ENCODE measurements at regions not wholly inside any gene's neighbourhood (a gene's known extent, or its start where the extent isn't known, plus 50 kb on each side); places are given as distances from the start of the nearest gene placed in this dataset.

DNA sequence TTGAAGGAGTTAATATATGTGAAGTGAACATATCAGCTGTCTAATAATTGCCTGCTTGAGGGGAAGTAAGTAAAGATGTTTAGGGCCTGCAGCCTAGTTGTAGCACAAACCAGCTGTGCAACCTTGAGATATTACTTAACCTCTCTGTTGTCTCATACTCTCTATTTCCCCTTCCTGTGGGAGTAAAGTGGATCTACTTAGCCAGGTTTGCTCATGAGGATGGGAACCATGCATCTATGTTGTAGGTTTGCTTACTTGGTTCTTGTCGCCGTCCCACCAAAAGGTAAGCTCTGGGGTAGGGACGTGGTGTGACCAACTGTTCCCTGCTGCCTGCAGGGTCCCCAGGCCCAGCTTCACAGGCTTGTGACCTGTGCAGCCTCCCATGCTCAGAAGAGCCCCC, 362.7 kb upstream of the SULF2 start:
- H4K20me1 ChIP-seq (ENCODE audit: insufficient read depth, low read length) = no peaks in the 10 kb centered on the region
- no peaks in the 10 kb centered on the region for H3K79me2 ChIP-seq (ENCODE audit: insufficient read depth, low read length)
- peaks cover 5 to 18% of the 10 kb centered on the region in 2 experiments; a peak in 3 of 5 replicates for H3K27me3 ChIP-seq (ENCODE audit: control insufficient read depth in 1 of 2, insufficient read depth in 2 of 2, low read length in 2 of 2)
- H3K9ac ChIP-seq (ENCODE audit: insufficient read depth, low read depth, low read length) = no peak overlapping the region
- no peaks in the 10 kb centered on the region for H3K36me3 ChIP-seq (replicated peaks in 1 of 2; ENCODE audit: control insufficient read depth in 1 of 2, insufficient read depth in 2 of 2, low read length in 2 of 2)
- no TSS peak for BruUV-seq (replicated peaks)
- CTCF ChIA-PET (ENCODE audit: low intra/inter-chr PET ratio, low total read pairs) = no interaction called here
- in situ Hi-C loops (cut with HindIII; ENCODE audit: extremely low pct_ligation_motif_present, low pct_unique_long_range_greater_than_20kb) = no loop called here
- no peak overlapping the region for H3K4me2 ChIP-seq (ENCODE audit: low read depth, low read length)
- no peak overlapping the region for H3K27ac ChIP-seq (ENCODE audit: extremely low read length, insufficient read depth, low read length)
- TF ChIP-seq ZNF629 (CRISPR knock-in tag; conservative IDR thresholded peaks at IDR 0.05) (no peak), UBTF (CRISPR knock-in tag; IDR thresholded peaks at IDR 0.05) (no peak), NR3C1 (CRISPR knock-in tag; IDR thresholded peaks at IDR 0.05) (no peak), ZNF768 (CRISPR knock-in tag; IDR thresholded peaks at IDR 0.05) (peak; percentile 58; the same call in 1 of the 2 replicates)
- 76% methylated on average over 3 of the region's 3 CpGs for WGBS (ENCODE audit: low lambda C conversion rate)
- H3K4me1 ChIP-seq (ENCODE audit: insufficient read depth, low read length) = no peaks in the 10 kb centered on the region
- DNase-seq (ENCODE audit: low spot score) = no peak
- no peak overlapping the region for H2AFZ ChIP-seq (ENCODE audit: low read length)
- H3K4me3 ChIP-seq (replicated peaks in 1 of 3; ENCODE audit: insufficient read depth in 1 of 3, low read depth in 2 of 3, low read length in 3 of 3) = no peak overlapping the region
- no peak for ATAC-seq
- intact Hi-C loops (cut with micrococcal nuclease; ENCODE audit: unreplicated experiment) = no loop called here
- POLR2A ChIA-PET = no interaction called here
- no peak for FAIRE-seq
- H3K9me3 ChIP-seq (ENCODE audit: low read length) = no peaks in the 10 kb centered on the region

- H3K4me2 ChIP-seq (ENCODE audit: low read depth, low read length) = no peak overlapping the region
- ATAC-seq = no peak
- peaks cover 5 to 11% of the 10 kb centered on the region in 2 experiments; a peak in 2 of 5 replicates for H3K27me3 ChIP-seq (ENCODE audit: control insufficient read depth in 1 of 2, insufficient read depth in 2 of 2, low read length in 2 of 2)
- in situ Hi-C loops (cut with HindIII; ENCODE audit: extremely low pct_ligation_motif_present, low pct_unique_long_range_greater_than_20kb) = no loop called here
- H3K4me1 ChIP-seq (ENCODE audit: insufficient read depth, low read length) = no peaks in the 10 kb centered on the region
- no peak for DNase-seq (ENCODE audit: low spot score)
- H3K4me3 ChIP-seq (replicated peaks in 1 of 3; ENCODE audit: insufficient read depth in 1 of 3, low read depth in 2 of 3, low read length in 3 of 3) = no peak overlapping the region
- CTCF ChIA-PET (ENCODE audit: low intra/inter-chr PET ratio, low total read pairs) = no interaction called here
- H3K9ac ChIP-seq (ENCODE audit: insufficient read depth, low read depth, low read length) = no peak overlapping the region
- WGBS (ENCODE audit: low lambda C conversion rate) = 46% methylated on average over 10 of the region's 10 CpGs
- BruUV-seq (replicated peaks) = no TSS peak
- no peaks in the 10 kb centered on the region for H3K9me3 ChIP-seq (ENCODE audit: low read length)
- H3K79me2 ChIP-seq (ENCODE audit: insufficient read depth, low read length) = no peaks in the 10 kb centered on the region
- intact Hi-C loops (cut with micrococcal nuclease; ENCODE audit: unreplicated experiment) = no loop called here
- no peak overlapping the region for H2AFZ ChIP-seq (ENCODE audit: low read length)
- POLR2A ChIA-PET = no interaction called here
- no peaks in the 10 kb centered on the region for H4K20me1 ChIP-seq (ENCODE audit: insufficient read depth, low read length)
- H3K27ac ChIP-seq (ENCODE audit: extremely low read length, insufficient read depth, low read length) = no peak overlapping the region
- no peak for FAIRE-seq
- H3K36me3 ChIP-seq (replicated peaks in 1 of 2; ENCODE audit: control insufficient read depth in 1 of 2, insufficient read depth in 2 of 2, low read length in 2 of 2) = no peaks in the 10 kb centered on the region
- TF ChIP-seq HMGXB3 (CRISPR knock-in tag; IDR thresholded peaks at IDR 0.05; ENCODE audit: borderline replicate concordance) = no peak
- no peak for TF ChIP-seq SALL1 (CRISPR knock-in tag; IDR thresholded peaks at IDR 0.05)
- no peak for TF ChIP-seq KLF16 (CRISPR knock-in tag; IDR thresholded peaks at IDR 0.05)
- no peak for TF ChIP-seq CHD2 (IDR thresholded peaks at IDR 0.05; ENCODE audit: low read depth, low read length)
- no peak for TF ChIP-seq KLF12 (CRISPR knock-in tag; IDR thresholded peaks at IDR 0.05; ENCODE audit: borderline replicate concordance)
- TF ChIP-seq NFKBIZ (CRISPR knock-in tag; IDR thresholded peaks at IDR 0.05) = no peak
- no peak for TF ChIP-seq ZNF530 (CRISPR knock-in tag; IDR thresholded peaks at IDR 0.05; ENCODE audit: low read depth)
- TF ChIP-seq MYPOP (CRISPR knock-in tag; IDR thresholded peaks at IDR 0.05) = no peak
- no peak for TF ChIP-seq SP140L (CRISPR knock-in tag; IDR thresholded peaks at IDR 0.05; ENCODE audit: borderline replicate concordance)
Measured at GRCh38 chr20:48147311-48147710, 362.0 kb upstream of the SULF2 start.
